ENCODE measurements at regions not wholly inside any gene's neighbourhood (a gene's known extent, or its start where the extent isn't known, plus 50 kb on each side); places are given as distances from the start of the nearest gene placed in this dataset.

DNA sequence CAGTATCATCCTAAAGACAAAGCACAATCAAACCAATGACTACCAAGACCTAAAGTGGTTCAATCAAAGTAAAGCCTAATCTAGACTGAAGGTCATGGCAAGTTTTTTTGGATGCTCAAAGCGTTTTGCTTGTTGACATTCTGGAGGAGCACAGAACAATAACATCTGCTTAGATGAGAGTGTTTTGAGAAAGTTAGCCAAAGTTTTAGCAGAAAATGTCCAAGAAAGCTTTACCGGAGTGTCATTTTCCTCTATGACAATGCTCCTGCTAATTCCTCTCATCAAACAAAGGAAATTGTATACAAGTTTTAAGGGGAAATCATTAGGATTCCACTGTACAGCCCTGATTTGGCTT lies 256.9 kb upstream of the FAT3 start:
- TF ChIP-seq, protein P1, sequence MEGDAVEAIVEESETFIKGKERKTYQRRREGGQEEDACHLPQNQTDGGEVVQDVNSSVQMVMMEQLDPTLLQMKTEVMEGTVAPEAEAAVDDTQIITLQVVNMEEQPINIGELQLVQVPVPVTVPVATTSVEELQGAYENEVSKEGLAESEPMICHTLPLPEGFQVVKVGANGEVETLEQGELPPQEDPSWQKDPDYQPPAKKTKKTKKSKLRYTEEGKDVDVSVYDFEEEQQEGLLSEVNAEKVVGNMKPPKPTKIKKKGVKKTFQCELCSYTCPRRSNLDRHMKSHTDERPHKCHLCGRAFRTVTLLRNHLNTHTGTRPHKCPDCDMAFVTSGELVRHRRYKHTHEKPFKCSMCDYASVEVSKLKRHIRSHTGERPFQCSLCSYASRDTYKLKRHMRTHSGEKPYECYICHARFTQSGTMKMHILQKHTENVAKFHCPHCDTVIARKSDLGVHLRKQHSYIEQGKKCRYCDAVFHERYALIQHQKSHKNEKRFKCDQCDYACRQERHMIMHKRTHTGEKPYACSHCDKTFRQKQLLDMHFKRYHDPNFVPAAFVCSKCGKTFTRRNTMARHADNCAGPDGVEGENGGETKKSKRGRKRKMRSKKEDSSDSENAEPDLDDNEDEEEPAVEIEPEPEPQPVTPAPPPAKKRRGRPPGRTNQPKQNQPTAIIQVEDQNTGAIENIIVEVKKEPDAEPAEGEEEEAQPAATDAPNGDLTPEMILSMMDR (IDR thresholded peaks at IDR 0.05) = no peak
- no peak for TF ChIP-seq POLR2A (IDR thresholded peaks at IDR 0.05; ENCODE audit: low read depth)
- TF ChIP-seq EP300 (IDR thresholded peaks at IDR 0.05) = no peak
